Activated naive CD8-positive, alpha-beta T cell treated with anti-CD3 and anti-CD28 coated beads, Interleukin-2, amount 10 ng/mL, durations not matched to agents 7 days and 5 days (primary cell): ENCODE measurements at regions not wholly inside any gene's neighbourhood (a gene's known extent, or its start where the extent isn't known, plus 50 kb on each side); places are given as distances from the start of the nearest gene placed in this dataset.
"Not testable (repeated sequence)": the region's sequence is repeated elsewhere in the genome, so short reads cannot be mapped to it uniquely, and the experiment has no call there.

Experiments used
- ATAC-seq: fragments of 150-1000 bp; cut with Tn5 transposase; one replicate; pipeline ENCODE4 v1.10.0; 2021; ENCODE audit warnings: low read depth, moderate library complexity
- POLR2A ChIA-PET: fragments of 350-600 bp; sonication (Branson Sonifier 250); formaldehyde crosslinking; loops from one replicate; lab custom pipeline; 2021; ENCODE audit warnings: antibody characterized with exemption; lab: Charles Lee
- DNase-seq: peaks from one replicate; pipeline ENCODE4 v3.0.0; 2021
- H3K27ac Mint-ChIP-seq: one replicate; pipeline ENCODE4 v1.8.0; 2022; ENCODE audit warnings: mild to moderate bottlenecking, mixed read lengths
- H3K27me3 Mint-ChIP-seq: one replicate; pipeline ENCODE4 v1.8.0; 2022; ENCODE audit warnings: mild to moderate bottlenecking, moderate library complexity, mixed read lengths
- H3K36me3 Mint-ChIP-seq: one replicate; pipeline ENCODE4 v1.8.0; 2021; ENCODE audit warnings: mild to moderate bottlenecking, mixed read lengths
- H3K4me1 Mint-ChIP-seq: one replicate; pipeline ENCODE4 v1.8.0; 2021; ENCODE audit warnings: mixed read lengths
- H3K4me3 Mint-ChIP-seq: one replicate; pipeline ENCODE4 v1.8.0; 2022; ENCODE audit warnings: mild to moderate bottlenecking, moderate library complexity, mixed read lengths
- H3K9me3 Mint-ChIP-seq: one replicate; pipeline ENCODE4 v1.8.0; 2021; ENCODE audit warnings: mixed read lengths

DNA sequence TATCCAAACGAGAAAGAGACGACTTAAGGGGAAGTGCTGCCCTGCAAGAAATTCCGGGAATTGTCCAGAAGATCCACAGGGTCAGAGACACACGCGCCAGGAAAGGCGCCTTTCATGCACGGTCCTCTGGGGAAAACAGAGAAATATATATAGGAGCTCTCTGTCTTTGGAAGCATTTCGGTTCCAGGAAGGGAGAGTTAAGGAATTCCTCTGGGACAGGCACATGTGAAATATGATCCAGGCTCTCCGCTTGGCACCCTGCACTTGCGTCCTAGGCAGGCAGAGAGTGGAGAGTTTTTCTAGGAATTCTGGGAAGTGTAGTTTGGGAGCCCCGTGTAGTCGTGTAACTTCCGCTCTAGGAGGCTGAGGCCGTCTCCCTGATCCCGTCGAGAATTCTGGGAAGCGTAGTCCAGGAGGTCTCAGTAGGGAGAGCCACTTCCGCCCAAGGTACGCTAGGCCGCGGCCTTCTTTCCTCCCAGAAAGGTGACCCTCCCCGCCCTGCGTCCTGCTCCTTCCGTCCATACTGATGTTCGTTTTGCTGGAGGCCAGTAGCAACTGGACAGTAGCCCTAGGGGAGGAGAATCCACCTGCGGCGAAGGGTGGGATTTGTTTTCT lies 677.5 kb upstream of the DEFB115 start:
- POLR2A ChIA-PET, H3K27ac Mint-ChIP-seq, ATAC-seq, H3K4me1 Mint-ChIP-seq, H3K4me3 Mint-ChIP-seq, DNase-seq, H3K27me3 Mint-ChIP-seq, H3K36me3 Mint-ChIP-seq, H3K9me3 Mint-ChIP-seq: not testable (repeated sequence)

- DNase-seq, H3K36me3 Mint-ChIP-seq, ATAC-seq, POLR2A ChIA-PET, H3K4me1 Mint-ChIP-seq, H3K4me3 Mint-ChIP-seq, H3K27me3 Mint-ChIP-seq, H3K9me3 Mint-ChIP-seq, H3K27ac Mint-ChIP-seq: not testable (repeated sequence)
Observed at GRCh38 chr20:30581839-30582238, 675.6 kb upstream of the DEFB115 start.

DNA sequence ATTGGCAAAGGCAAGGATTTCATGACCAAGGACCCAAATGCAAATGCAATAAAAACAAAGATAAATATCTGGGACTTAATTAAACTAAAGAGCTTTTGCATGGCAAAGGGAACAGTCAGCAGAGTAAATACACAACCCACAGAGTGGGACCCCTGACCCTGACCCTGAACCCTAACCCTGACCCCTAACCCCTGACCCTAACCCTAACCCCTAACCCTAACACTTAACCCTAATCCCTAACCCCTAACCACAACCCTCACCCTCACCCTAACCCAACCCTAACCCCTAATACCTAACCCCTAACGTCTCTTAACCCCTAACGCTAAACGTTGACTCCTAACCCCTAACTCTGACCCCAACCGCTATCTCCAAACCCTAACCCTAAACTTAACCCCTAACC lies 673.1 kb upstream of the DEFB115 start:
- ATAC-seq, H3K4me3 Mint-ChIP-seq, H3K4me1 Mint-ChIP-seq, H3K9me3 Mint-ChIP-seq, H3K36me3 Mint-ChIP-seq, H3K27ac Mint-ChIP-seq, POLR2A ChIA-PET, DNase-seq: not testable (repeated sequence)
- H3K27me3 Mint-ChIP-seq, result peaks cover 15% of the 10 kb centered on the region

DNA sequence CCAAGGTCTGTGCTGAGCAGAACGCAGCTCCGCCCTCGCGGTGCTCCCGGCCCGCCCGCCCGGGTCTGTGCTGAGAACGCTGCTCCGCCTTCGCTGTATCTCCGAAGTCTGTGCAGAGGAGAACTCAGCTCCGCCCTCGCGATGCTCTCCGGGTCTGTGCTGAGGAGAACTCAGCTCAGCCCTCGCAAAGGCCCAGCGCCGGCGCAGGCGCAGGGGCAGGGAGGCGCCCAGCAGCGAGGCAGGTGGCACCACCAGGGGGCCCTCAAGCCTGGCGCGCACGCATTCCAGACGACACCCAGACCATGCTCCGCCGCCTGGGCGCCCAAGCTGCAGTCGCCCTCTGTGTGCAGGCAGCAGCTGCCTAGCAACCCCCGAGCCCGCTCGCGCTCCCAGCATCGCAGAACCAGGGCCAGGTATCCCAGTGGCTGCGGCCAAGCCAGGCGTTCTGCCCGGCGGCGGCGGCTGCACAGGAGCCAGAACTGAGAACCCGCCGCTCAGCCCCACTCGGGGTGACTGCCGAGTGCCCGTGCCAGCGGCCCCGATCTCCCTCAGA lies 672.1 kb upstream of the DEFB115 start:
- DNase-seq (peak; percentile 61), ATAC-seq (peak; percentile 98)
- H3K9me3 Mint-ChIP-seq, H3K4me1 Mint-ChIP-seq, H3K36me3 Mint-ChIP-seq, POLR2A ChIA-PET, H3K4me3 Mint-ChIP-seq, H3K27ac Mint-ChIP-seq: not testable (repeated sequence)
- H3K27me3 Mint-ChIP-seq, result peaks cover 15% of the 10 kb centered on the region

GRCh38 chr20:30586178-30586577 lies 671.3 kb upstream of the DEFB115 start:
- not testable (repeated sequence) for ATAC-seq, H3K9me3 Mint-ChIP-seq, H3K4me1 Mint-ChIP-seq

DNA sequence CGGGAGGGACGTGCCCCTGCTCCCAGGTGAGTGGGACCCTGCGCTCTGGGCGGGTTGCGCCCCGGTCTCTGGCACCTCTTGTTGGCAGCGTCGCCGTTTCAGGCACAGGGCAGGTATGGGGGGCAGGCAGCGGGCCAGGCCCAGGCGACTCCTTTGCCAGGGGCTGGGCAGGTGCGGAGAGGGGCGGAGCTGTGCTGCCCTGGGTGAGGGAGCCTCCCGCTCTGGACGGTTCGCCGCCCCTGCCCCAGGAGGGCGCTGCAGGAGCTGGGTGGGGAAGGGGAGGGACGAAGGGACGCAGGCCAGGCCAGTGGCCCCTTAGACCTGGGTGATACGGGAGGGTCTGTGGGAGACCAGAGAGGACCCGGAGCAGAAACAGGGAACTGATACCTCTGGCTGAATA lies 663.9 kb upstream of the DEFB115 start:
- H3K4me1 Mint-ChIP-seq, result no peaks in the 10 kb centered on the region
- H3K9me3 Mint-ChIP-seq, result peaks cover 6% of the 10 kb centered on the region
- ATAC-seq (no peak), DNase-seq (no peak)
- POLR2A ChIA-PET, result no interaction called here
- H3K4me3 Mint-ChIP-seq, result no peak overlapping the region
- no peaks in the 10 kb centered on the region for H3K36me3 Mint-ChIP-seq
- no peak overlapping the region for H3K27ac Mint-ChIP-seq
- peaks cover 4% of the 10 kb centered on the region for H3K27me3 Mint-ChIP-seq

More at GRCh38 chr20:30586178-30586577, 671.3 kb upstream of the DEFB115 start:
- H3K27ac Mint-ChIP-seq, DNase-seq, H3K36me3 Mint-ChIP-seq, H3K4me3 Mint-ChIP-seq, POLR2A ChIA-PET: not testable (repeated sequence)
- H3K27me3 Mint-ChIP-seq, result peaks cover 15% of the 10 kb centered on the region

GRCh38 chr20:30594112-30594511 lies 663.4 kb upstream of the DEFB115 start:
- DNase-seq (no peak), ATAC-seq (no peak)
- Mint-ChIP-seq H3K27me3 (peaks cover 2% of the 10 kb centered on the region), H3K4me1 (no peaks in the 10 kb centered on the region), H3K4me3 (no peak overlapping the region), H3K36me3 (no peaks in the 10 kb centered on the region), H3K27ac (no peak overlapping the region), H3K9me3 (peaks cover 6% of the 10 kb centered on the region)
- POLR2A ChIA-PET, result no interaction called here

DNA sequence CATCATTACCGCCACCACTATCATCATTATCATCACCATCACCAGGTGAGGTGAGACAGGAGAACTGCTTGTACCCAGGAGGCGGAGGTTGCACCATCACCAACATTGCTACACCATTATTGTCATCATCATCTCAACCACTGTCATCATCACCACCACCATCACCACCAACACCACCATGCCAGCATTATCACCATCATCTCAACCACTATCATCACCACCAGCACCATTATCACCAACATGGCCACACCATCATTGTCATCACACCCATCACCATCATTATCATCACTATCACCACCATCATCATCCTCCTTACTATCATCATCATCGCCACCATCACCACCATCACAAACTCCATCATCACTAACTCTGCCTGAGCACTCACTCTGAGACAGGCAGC lies 661.8 kb upstream of the DEFB115 start:
- no peak overlapping the region for H3K27ac Mint-ChIP-seq
- no peak for DNase-seq
- H3K4me1 Mint-ChIP-seq, result no peaks in the 10 kb centered on the region
- no peak overlapping the region for H3K4me3 Mint-ChIP-seq
- peaks cover 2% of the 10 kb centered on the region for H3K27me3 Mint-ChIP-seq
- H3K9me3 Mint-ChIP-seq, result peaks cover 6% of the 10 kb centered on the region
- ATAC-seq, result no peak
- H3K36me3 Mint-ChIP-seq, result no peaks in the 10 kb centered on the region
- POLR2A ChIA-PET, result no interaction called here

DNA sequence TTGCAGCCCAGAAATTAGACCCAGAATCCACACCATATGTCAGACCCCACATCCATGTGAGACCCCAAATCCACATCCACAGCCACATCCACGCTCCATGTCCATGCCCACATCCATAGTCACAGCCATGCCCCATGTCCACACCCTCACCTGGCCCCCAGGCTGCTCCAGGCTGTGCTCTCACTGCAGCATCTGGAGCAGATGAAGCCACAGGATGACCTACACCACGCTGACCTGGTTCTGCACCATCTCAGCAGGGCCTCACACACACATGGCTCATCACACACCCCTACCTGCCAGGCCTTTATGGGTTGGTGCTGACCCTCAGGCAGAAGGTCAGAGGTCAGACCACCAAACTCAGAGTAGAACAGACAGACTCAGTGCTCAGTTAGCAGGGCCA lies 660.0 kb upstream of the DEFB115 start:
- ATAC-seq, H3K27ac Mint-ChIP-seq, H3K4me3 Mint-ChIP-seq, POLR2A ChIA-PET, DNase-seq, H3K36me3 Mint-ChIP-seq, H3K9me3 Mint-ChIP-seq, H3K27me3 Mint-ChIP-seq, H3K4me1 Mint-ChIP-seq: not testable (repeated sequence)

GRCh38 chr20:30598460-30599230 lies 658.8 kb upstream of the DEFB115 start:
- Mint-ChIP-seq H3K27ac (no peak overlapping the region), H3K27me3 (peaks cover 2% of the 10 kb centered on the region), H3K4me3 (no peak overlapping the region), H3K4me1 (no peaks in the 10 kb centered on the region), H3K9me3 (peaks cover 8% of the 10 kb centered on the region), H3K36me3 (peaks cover 2% of the 10 kb centered on the region)
- no peak for ATAC-seq
- POLR2A ChIA-PET, result no interaction called here
- no peak for DNase-seq

GRCh38 chr20:30599990-30600389 lies 657.5 kb upstream of the DEFB115 start:
- Mint-ChIP-seq H3K27me3 (no peaks in the 10 kb centered on the region), H3K27ac (no peak overlapping the region), H3K4me1 (no peaks in the 10 kb centered on the region), H3K36me3 (peaks cover 2% of the 10 kb centered on the region), H3K9me3 (peaks cover 13% of the 10 kb centered on the region), H3K4me3 (no peak overlapping the region)
- POLR2A ChIA-PET, result no interaction called here
- DNase-seq (no peak), ATAC-seq (no peak)

GRCh38 chr20:30601974-30602373 lies 655.5 kb upstream of the DEFB115 start:
- POLR2A ChIA-PET, result no interaction called here
- H3K36me3 Mint-ChIP-seq, result peaks cover 2% of the 10 kb centered on the region

GRCh38 chr20:30602424-30602823 lies 655.0 kb upstream of the DEFB115 start:
- H3K4me1 Mint-ChIP-seq, result no peaks in the 10 kb centered on the region
- POLR2A ChIA-PET, result no interaction called here
- H3K27ac Mint-ChIP-seq, result no peak overlapping the region
- DNase-seq, result no peak
- H3K27me3 Mint-ChIP-seq, result no peaks in the 10 kb centered on the region
- peaks cover 15% of the 10 kb centered on the region for H3K9me3 Mint-ChIP-seq
- ATAC-seq, result no peak
- peaks cover 2% of the 10 kb centered on the region for H3K36me3 Mint-ChIP-seq
- H3K4me3 Mint-ChIP-seq, result no peak overlapping the region

More at GRCh38 chr20:30601974-30602373, 655.5 kb upstream of the DEFB115 start:
- Mint-ChIP-seq H3K27ac (no peak overlapping the region), H3K4me1 (no peaks in the 10 kb centered on the region), H3K9me3 (peaks cover 17% of the 10 kb centered on the region), H3K4me3 (no peak overlapping the region), H3K27me3 (no peaks in the 10 kb centered on the region)
- no peak for DNase-seq
- ATAC-seq, result no peak

DNA sequence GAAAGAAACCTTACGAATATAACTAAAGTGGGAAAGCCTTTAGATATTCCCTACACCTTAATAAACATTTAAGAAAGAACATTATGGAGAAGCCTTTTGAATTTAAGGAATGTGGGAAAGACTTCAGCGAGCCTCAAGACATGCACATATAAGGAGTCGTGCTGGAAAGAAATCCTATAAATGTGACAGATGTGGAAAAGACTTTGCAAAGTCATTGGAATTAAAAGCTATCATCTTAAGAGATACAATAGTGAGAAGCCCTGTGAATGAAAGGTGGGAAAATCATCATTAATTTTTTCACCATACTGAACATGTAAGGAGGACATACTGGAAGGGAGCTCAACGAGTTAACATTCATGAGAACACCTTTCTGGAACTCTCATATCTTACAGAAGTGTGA lies 650.5 kb upstream of the DEFB115 start:
- POLR2A ChIA-PET, result no interaction called here
- DNase-seq, result no peak
- Mint-ChIP-seq H3K27ac (no peak overlapping the region), H3K4me1 (no peaks in the 10 kb centered on the region), H3K4me3 (no peak overlapping the region), H3K9me3 (peaks cover 18% of the 10 kb centered on the region), H3K27me3 (no peaks in the 10 kb centered on the region), H3K36me3 (peaks cover 1% of the 10 kb centered on the region)
- no peak for ATAC-seq
